GM18511 (cell line): ENCODE measurements at regions not wholly inside any gene's neighbourhood (a gene's known extent, or its start where the extent isn't known, plus 50 kb on each side); places are given as distances from the start of the nearest gene placed in this dataset.
"Not testable (repeated sequence)": the region's sequence is repeated elsewhere in the genome, so short reads cannot be mapped to it uniquely, and the experiment has no call there.

Experiments used
- ATAC-seq: cut with Tn5 transposase; IDR thresholded peaks from one replicate; pipeline ENCODE4 v1.9.1; 2021; ENCODE audit warnings: mild to moderate bottlenecking, moderate library complexity; ENCODE audit not compliant: unreplicated experiment

DNA sequence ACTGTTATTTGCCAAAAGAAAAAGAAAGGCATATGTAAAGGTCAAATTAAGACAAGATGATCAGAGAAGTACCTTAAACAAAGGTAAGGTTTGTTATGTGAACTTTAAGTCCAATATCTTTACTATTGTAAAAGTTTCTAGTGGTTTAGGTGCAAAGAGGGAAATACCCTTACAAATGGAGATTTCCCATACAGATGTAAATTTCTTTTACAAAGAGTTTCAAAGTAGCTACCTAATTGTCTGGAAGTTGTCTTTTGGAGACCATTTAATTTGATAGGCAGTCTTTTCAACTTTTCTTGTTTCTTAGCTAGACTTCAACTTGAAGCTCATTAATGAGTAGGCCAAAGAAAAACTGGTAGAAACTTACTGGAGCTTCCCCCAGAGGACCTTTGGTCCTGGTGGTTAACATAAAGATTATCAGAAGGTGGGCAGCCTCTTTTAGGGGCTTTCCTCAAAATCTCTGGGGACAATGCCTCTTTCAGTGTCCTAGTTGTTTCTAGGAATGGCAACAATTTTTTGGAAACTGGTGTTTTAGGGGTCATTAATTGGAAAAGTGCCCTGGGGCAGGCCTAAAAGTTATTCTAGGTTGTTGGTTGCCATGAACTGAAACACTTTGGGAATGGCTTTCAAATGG is 297.3 kb downstream of the GUCY2F start:
- peak; percentile 29 for ATAC-seq

DNA sequence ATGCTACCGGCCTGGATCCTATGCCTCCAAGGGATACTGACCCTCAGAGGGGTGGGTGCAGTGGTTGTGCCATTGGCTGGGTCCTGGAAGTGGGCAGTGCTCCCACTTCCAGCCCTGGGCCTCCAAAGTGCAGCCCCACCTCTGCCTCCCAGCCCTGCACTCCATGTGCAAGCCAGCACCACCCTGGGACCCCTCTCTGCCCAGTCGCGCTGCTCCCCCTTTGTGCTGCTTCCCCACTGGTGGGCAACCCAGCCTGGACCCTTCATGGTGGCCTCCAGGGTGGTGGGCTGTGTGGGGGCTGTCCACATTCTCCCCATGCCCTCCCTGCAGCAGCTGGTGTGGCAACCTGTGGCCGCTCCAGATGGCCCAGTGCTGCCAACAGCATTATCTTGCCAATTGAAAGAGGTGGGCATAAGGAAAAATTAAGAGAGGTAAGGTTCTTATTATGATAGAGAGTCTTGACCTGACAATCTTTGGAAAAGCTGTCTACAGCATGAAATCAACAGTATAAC is 309.7 kb downstream of the GUCY2F start:
- ATAC-seq = no peak

- no peak for ATAC-seq
These were observed 326.7 kb downstream of the GUCY2F start for GRCh38 chrX:109155161-109155560.

DNA sequence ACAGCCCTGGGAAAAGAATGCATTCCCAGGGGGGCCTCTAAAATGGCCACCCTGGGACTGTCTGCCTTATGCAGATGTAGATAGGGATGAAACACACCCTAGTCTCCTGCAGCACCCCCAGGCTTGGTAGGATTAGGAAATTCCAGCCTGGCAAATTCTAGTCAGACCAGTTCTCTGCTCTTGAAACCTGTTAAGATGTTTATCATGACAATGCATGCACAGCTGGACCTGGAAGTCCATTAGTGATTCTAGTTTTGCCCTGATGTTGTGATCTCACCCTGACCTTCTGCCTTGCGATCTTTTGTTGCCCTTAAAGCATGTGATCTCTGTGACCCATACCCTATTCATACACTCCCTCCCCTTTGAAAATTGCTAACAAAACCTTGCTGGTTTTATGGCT is 337.7 kb downstream of the GUCY2F start:
- not testable (repeated sequence) for ATAC-seq

DNA sequence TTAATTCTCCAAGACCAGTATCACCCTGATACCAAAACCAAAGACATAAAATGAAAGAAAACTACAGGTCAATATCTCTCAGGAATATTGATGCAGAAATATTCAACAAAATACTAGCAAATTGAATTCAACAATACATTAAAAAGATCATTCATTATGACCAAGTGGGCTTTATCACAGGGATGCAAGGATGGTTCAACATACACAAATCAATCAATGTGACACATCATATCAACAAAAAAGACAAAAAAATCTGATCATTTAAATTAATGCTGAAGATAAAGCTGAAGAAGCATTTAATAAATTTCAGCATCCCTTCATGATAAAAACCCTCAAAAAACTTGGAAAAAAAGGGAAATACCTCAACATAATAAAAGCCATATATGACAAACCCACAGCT is 341.4 kb downstream of the GUCY2F start:
- ATAC-seq = no peak

- ATAC-seq = no peak
These were observed 347.1 kb downstream of the GUCY2F start for GRCh38 chrX:109134777-109135176.

- no peak for ATAC-seq
These were observed 356.6 kb downstream of the GUCY2F start for GRCh38 chrX:109125304-109125703.

GRCh38 chrX:109089359-109089758 is 353.0 kb upstream of the IRS4 start:
- ATAC-seq = no peak

- ATAC-seq = no peak
These were observed 341.4 kb upstream of the IRS4 start for GRCh38 chrX:109077788-109078187.

GRCh38 chrX:109054181-109054581 is 317.8 kb upstream of the IRS4 start:
- ATAC-seq = not testable (repeated sequence)

DNA sequence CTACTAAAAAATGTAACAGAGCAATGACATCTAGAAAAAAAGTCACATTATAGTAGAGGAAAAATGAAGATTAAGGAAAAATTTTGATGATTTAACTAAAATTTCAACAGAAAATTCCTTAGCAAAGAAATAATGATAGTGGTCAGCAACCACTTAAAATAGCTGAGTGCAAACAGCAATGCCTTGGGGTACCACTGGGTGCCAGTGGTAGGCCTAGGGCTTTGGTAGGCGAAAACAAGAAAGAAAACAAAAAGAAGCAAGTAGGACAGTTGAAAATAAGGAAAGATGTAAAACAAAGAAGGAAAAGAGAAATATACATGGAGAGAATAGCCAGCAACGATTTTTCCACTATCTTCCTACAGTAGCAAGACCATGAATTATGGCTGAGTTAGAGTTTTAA is 313.5 kb upstream of the IRS4 start:
- no peak for ATAC-seq

DNA sequence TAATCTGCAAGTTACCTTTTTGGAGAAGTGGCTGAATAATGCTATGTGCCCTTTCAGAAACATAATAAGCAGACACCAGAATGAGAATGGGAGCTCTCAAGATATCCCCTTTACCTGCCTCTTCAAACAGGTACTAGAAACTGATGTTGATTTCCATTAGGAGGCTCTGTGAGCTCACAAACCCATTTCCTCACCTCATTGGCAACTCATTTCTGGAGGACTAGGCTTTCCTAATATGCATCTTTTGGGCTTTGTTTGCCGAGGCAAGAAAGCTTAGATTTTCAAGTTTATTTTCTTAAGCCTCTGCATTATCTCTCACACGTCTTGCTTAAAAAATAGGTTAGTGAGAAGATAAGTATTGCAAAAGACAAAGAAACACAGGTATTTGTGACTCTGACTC is 313.1 kb upstream of the IRS4 start:
- ATAC-seq = no peak

DNA sequence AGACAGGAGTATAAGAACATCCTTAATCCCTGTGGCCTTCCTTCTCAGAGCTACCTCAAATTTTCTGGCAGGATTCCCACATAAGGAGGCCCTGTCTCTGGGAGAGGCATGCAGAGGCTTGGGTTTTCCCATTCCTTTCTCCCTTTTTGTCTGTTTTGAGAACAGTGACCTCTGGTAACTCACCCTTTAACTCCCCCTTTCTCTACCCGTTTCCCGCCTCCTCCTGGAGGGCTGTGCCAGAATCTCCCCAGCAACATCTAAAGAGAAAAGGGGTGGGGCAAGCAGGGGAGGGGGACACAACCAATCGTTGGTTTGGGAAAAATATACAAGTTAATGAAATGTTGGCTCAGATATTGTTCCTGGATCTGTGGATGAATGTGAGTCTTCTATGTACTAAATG is 303.7 kb upstream of the IRS4 start:
- ATAC-seq = no peak

GRCh38 chrX:109036624-109037023 is 300.3 kb upstream of the IRS4 start:
- ATAC-seq = peak; percentile 89

GRCh38 chrX:108993909-108994308 is 257.5 kb upstream of the IRS4 start:
- no peak for ATAC-seq

DNA sequence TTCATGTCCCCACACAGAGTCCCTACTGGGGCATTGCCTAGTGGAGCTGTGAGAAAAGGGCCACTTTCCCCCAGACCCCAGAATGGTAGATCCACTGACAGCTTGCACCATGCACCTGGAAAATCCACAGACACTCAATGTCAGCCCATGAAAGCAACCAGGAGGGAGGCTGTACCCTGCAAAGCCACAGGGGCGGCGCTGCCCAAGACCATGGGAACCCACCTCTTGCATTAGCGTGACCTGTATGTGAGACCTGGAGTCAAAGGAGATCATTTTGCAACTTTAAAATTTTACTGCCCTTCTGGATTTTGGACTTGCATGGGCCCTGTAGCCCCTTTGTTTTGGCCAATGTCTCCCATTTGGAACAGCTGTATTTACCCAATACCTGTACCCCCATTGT is 236.5 kb upstream of the IRS4 start:
- not testable (repeated sequence) for ATAC-seq

GRCh38 chrX:108947205-108947604 is 210.8 kb upstream of the IRS4 start:
- no peak for ATAC-seq

DNA sequence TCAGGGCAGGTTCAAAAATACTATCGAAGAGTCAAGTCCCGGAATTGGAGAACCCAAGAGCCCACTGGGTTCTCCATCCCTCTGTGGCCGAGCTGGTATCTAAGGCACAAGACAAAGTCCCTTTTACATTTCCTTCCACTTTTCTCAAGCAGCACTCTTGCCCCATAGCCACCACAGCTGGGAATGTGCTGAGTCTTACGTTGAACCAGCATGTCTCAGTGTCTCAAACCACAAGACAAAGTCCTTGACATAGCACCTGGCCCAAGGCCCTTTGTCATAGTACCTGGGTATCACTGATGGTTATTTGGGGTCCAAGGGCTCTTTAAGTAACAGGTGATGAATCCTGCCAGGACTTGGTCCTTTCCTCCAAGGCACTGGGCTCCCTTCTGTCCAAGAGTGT is 210.2 kb upstream of the IRS4 start:
- ATAC-seq = no peak

GRCh38 chrX:108945883-108946523 is 209.6 kb upstream of the IRS4 start:
- peak; percentile 60 for ATAC-seq

DNA sequence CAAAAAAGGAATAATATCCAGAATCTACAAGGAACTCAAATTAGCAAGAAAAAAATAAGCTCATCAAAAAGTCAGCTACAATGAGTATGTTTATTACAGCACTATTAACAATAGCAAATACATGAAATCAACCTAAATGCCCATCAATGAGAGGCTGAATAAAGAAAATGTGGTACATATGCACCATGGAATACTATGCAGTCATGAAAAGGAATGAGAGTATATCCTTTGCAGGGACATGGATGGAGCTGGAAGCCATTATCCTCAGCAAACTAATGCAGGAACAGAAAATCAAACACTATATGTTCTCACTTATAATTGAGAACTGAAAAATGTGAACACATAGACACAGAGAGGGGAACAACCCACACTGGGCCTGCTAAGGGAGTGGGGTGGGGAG is 178.4 kb upstream of the IRS4 start:
- no peak for ATAC-seq

DNA sequence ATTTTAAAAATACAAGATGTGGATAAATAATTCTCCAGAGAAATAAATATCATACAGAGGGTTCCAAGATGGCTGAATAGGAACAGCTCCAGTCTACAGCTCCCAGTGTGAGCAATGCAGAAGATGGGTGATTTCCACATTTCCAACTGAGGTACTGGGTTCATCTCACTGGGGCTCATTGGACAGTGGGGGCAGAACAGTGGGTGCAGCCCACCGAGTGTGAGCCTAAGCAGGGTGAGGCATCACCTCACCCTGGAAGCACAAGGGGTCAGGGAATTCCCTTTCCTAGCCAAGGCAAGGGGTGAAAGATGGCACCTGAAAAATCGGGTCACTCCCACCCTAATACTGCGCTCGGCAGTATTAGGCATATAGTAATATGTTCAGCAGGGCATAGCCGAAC is 167.5 kb upstream of the IRS4 start:
- not testable (repeated sequence) for ATAC-seq

- ATAC-seq = no peak
These were observed 164.0 kb upstream of the IRS4 start for GRCh38 chrX:108900333-108900732.

- not testable (repeated sequence) for ATAC-seq
These were observed 160.0 kb upstream of the IRS4 start for GRCh38 chrX:108896349-108896748.
